Heart left ventricle (tissue), 13 donors: ENCODE measurements at regions not wholly inside any gene's neighbourhood (a gene's known extent, or its start where the extent isn't known, plus 50 kb on each side); places are given as distances from the start of the nearest gene placed in this dataset.

Experiments used
- POLR2A ChIP-seq, 2 donors: fragments of 450-650 bp; IDR thresholded peaks; one replicate each; pipeline ENCODE4 v1.6.1; 2017; ENCODE audit warnings: antibody characterized with exemption in 2 of 2, mild to moderate bottlenecking in 2 of 2, moderate library complexity in 2 of 2
- TF ChIP-seq, protein P1 (sequence below), 12 donors: fragments of 200-600 bp; sonication (generic) in 4 of 12; IDR thresholded peaks; one replicate each; pipeline versions ENCODE4 v1.5.0 to v1.8.0; 2018 to 2022; ENCODE audit warnings: antibody characterized with exemption in 12 of 12, mild to moderate bottlenecking in 5 of 12
- donor health status: ischemic (EF 13 %, LVEDD 7.1; RV severe dilation, severe dysfunction).
- donor health status: DM: no; HTN: yes; CAD: no.
- donor health status: DM: no; HTN: no; CAD: no.
- donor health status: ischemic (EF 25% LVEDD 6.9; RV normal size, moderate dysfunction).
- donor health status: ischemic (EF 25% LVEDD 5.7; RV mildly dilated, moderate dysfunction).
- donor health status: ischemic (EF 35%, LVEDD 5.7; RV mildly dilated, moderate dysfunction).
- donor health status: nonischemic (EF 11% LVEDD 7.7; RV severe dilation, severe dysfunction).
- donor health status: DM: yes; HTN: yes; CAD: no.
- donor health status: PGD.
- donor health status: ischemic (EF 29% LVEDD 5.4; RV normal size, mild dysfunction).
- donor health status: nonischemic (EF 23%, LVEDD 6.1; RV moderate dilation, normal function).

DNA sequence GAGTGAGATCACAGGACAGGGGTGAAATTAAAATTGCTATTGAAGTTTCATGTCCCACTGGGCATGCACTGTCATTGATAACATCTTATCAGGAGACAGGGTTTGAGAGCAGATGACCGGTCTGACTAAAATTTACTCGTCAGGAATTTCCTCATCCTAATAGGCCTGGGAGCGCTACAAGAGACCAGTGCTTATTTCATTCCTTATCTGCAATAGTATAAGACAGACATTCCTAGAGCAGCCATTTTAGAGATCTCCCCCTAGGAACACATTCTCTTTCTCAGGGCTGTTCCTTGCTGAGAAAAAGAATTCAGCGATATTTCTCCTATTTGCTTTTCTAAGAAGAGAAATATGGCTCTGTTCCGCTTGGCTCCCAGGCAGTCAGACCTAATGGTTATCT, 181.4 kb upstream of the ETV3 start:
- TF ChIP-seq POLR2A (IDR thresholded peaks at IDR 0.05): no peak
- TF ChIP-seq, protein P1, sequence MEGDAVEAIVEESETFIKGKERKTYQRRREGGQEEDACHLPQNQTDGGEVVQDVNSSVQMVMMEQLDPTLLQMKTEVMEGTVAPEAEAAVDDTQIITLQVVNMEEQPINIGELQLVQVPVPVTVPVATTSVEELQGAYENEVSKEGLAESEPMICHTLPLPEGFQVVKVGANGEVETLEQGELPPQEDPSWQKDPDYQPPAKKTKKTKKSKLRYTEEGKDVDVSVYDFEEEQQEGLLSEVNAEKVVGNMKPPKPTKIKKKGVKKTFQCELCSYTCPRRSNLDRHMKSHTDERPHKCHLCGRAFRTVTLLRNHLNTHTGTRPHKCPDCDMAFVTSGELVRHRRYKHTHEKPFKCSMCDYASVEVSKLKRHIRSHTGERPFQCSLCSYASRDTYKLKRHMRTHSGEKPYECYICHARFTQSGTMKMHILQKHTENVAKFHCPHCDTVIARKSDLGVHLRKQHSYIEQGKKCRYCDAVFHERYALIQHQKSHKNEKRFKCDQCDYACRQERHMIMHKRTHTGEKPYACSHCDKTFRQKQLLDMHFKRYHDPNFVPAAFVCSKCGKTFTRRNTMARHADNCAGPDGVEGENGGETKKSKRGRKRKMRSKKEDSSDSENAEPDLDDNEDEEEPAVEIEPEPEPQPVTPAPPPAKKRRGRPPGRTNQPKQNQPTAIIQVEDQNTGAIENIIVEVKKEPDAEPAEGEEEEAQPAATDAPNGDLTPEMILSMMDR (IDR thresholded peaks at IDR 0.05): no peak
